ENCODE measurements at regions not wholly inside any gene's neighbourhood (a gene's known extent, or its start where the extent isn't known, plus 50 kb on each side); places are given as distances from the start of the nearest gene placed in this dataset.

- TF ChIP-seq KLF6 (CRISPR knock-in tag; IDR thresholded peaks at IDR 0.05) (no peak), POLR2A (IDR thresholded peaks at IDR 0.05; ENCODE audit: insufficient read depth in 1 of 2, low read depth in 2 of 2, low read length in 2 of 2) (no peak)
Observed at GRCh38 chr6:105750089-105750488, 336.0 kb upstream of the PRDM1 start.
